ENCODE measurements at regions not wholly inside any gene's neighbourhood (a gene's known extent, or its start where the extent isn't known, plus 50 kb on each side); places are given as distances from the start of the nearest gene placed in this dataset.

GRCh38 chr13:22040810-22041364 lies 370.0 kb downstream of the FGF9 start (continued):
- TF ChIP-seq ATF2 (IDR thresholded peaks at IDR 0.05; ENCODE audit: low read length) (no peak), NANOG (IDR thresholded peaks at IDR 0.05; ENCODE audit: insufficient read depth, low read depth, low read length, poor library complexity, severe bottlenecking) (no peak), CHD7 (IDR thresholded peaks at IDR 0.05; ENCODE audit: insufficient replicate concordance, low read length) (no peak), TBP (IDR thresholded peaks at IDR 0.05; ENCODE audit: low read depth, low read length) (peak; percentile 93), FOSL1 (IDR thresholded peaks at IDR 0.05; ENCODE audit: insufficient read depth, low read depth, low read length) (no peak), BRCA1 (IDR thresholded peaks at IDR 0.05; ENCODE audit: low read depth, low read length) (no peak), KDM5A (IDR thresholded peaks at IDR 0.05; ENCODE audit: low read length) (no peak), CREB1 (IDR thresholded peaks at IDR 0.05) (no peak; the same call in 1 of the 2 replicates), RXRA (IDR thresholded peaks at IDR 0.05; ENCODE audit: insufficient read depth, low read depth, low read length) (no peak), POLR2A (IDR thresholded peaks at IDR 0.05; ENCODE audit: control extremely low read depth in 1 of 2, low read depth in 2 of 2, low read length in 2 of 2) (peak; percentile 72 to 93), ZNF274 (IDR thresholded peaks at IDR 0.05; ENCODE audit: borderline replicate concordance, extremely low read depth, low read length) (no peak)
